ENCODE measurements at regions not wholly inside any gene's neighbourhood (a gene's known extent, or its start where the extent isn't known, plus 50 kb on each side); places are given as distances from the start of the nearest gene placed in this dataset.
"Not testable (repeated sequence)": the region's sequence is repeated elsewhere in the genome, so short reads cannot be mapped to it uniquely, and the experiment has no call there.

- DNase-seq = no peak
Observed at GRCh38 chr2:230593765-230594164, 118.9 kb upstream of the CAB39 start.

- DNase-seq = no peak
Observed at GRCh38 chr2:230594286-230594840, 118.3 kb upstream of the CAB39 start.

GRCh38 chr2:230599853-230600252 is 112.8 kb upstream of the CAB39 start:
- no peak for DNase-seq

- peak in 1 of 5 experiments; percentile 67 for DNase-seq
Observed at GRCh38 chr2:230600285-230600684, 112.4 kb upstream of the CAB39 start.

GRCh38 chr2:230600881-230601280 is 111.8 kb upstream of the CAB39 start:
- no peak for DNase-seq

- DNase-seq = no peak
Observed at GRCh38 chr2:230601510-230601909, 111.1 kb upstream of the CAB39 start.

- DNase-seq = peak in 3 of 5 experiments; percentile 20 to 90 (median 54)
Observed at GRCh38 chr2:230602562-230603230, 109.9 kb upstream of the CAB39 start.

GRCh38 chr2:230603317-230603716 is 109.3 kb upstream of the CAB39 start:
- peak in 1 of 5 experiments; percentile 9 for DNase-seq

GRCh38 chr2:230604158-230604557 is 108.5 kb upstream of the CAB39 start:
- not testable (repeated sequence) for DNase-seq

- peak in 1 of 5 experiments; percentile 31 for DNase-seq
Observed at GRCh38 chr2:230614040-230614439, 98.6 kb upstream of the CAB39 start.

- DNase-seq = peak in 2 of 5 experiments; percentile 23 to 51
Observed at GRCh38 chr2:230614913-230615332, 97.7 kb upstream of the CAB39 start.

- DNase-seq = not testable (repeated sequence)
Observed at GRCh38 chr2:230617256-230617706, 95.4 kb upstream of the CAB39 start.

- DNase-seq = no peak
Observed at GRCh38 chr2:230619491-230619890, 93.2 kb upstream of the CAB39 start.

GRCh38 chr2:230625220-230625619 is 87.4 kb upstream of the CAB39 start:
- not testable (repeated sequence) for DNase-seq

GRCh38 chr2:230627091-230627490 is 85.6 kb upstream of the CAB39 start:
- not testable (repeated sequence) for DNase-seq

- no peak for DNase-seq
Observed at GRCh38 chr2:230627806-230628724, 84.6 kb upstream of the CAB39 start.

- no peak for DNase-seq
Observed at GRCh38 chr2:230631470-230631869, 81.2 kb upstream of the CAB39 start.

- DNase-seq = no peak
Observed at GRCh38 chr2:230634146-230634545, 78.5 kb upstream of the CAB39 start.

- not testable (repeated sequence) for DNase-seq
Observed at GRCh38 chr2:230634721-230635313, 77.8 kb upstream of the CAB39 start.

GRCh38 chr2:230636684-230637271 is 75.9 kb upstream of the CAB39 start:
- DNase-seq = no peak

- DNase-seq = not testable (repeated sequence)
Observed at GRCh38 chr2:230637486-230637885, 75.2 kb upstream of the CAB39 start.

GRCh38 chr2:230640540-230641011 is 72.1 kb upstream of the CAB39 start:
- no peak for DNase-seq

Data from T-helper 2 cell (primary cell).